GM12874 (cell line): ENCODE measurements at regions not wholly inside any gene's neighbourhood (a gene's known extent, or its start where the extent isn't known, plus 50 kb on each side); places are given as distances from the start of the nearest gene placed in this dataset.

ENCODE experiments used
- TF ChIP-seq, protein P1 (sequence below): IDR thresholded peaks from 2 replicates; pipeline ENCODE4 v1.5.1; 2011; ENCODE audit warnings: low read depth, mild to moderate bottlenecking, control low read depth, low read length, moderate library complexity; ENCODE audit not compliant: insufficient read depth

- TF ChIP-seq, protein P1, sequence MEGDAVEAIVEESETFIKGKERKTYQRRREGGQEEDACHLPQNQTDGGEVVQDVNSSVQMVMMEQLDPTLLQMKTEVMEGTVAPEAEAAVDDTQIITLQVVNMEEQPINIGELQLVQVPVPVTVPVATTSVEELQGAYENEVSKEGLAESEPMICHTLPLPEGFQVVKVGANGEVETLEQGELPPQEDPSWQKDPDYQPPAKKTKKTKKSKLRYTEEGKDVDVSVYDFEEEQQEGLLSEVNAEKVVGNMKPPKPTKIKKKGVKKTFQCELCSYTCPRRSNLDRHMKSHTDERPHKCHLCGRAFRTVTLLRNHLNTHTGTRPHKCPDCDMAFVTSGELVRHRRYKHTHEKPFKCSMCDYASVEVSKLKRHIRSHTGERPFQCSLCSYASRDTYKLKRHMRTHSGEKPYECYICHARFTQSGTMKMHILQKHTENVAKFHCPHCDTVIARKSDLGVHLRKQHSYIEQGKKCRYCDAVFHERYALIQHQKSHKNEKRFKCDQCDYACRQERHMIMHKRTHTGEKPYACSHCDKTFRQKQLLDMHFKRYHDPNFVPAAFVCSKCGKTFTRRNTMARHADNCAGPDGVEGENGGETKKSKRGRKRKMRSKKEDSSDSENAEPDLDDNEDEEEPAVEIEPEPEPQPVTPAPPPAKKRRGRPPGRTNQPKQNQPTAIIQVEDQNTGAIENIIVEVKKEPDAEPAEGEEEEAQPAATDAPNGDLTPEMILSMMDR, result no peak
These were observed 102.4 kb upstream of the PCSK5 start for GRCh38 chr9:75788006-75788634.

DNA sequence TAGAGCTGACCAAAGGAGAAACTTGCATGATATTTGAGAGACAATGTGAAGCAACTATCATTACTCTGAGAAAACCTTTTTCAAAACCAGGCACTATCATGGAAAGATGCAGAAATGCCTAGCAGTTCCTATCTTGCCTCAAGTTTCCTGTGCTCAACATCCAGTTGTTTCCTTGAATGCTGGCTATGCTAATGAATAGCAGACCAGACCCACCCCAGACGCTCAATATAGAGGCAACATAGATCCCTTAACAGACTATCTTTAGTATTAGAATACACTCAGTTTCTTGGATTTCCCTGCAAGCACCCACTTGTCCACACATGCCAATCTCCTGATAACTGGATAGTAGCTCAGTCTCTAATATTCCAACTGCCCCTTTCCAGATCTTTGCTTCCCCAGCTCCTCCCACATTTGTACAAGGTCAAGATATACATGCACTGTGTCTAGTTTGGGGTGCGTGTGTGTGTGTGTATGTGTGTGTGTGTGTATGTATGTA lies 93.3 kb upstream of the PCSK5 start:
- TF ChIP-seq, protein P1, result no peak

GRCh38 chr9:75798505-75798904 lies 92.0 kb upstream of the PCSK5 start:
- TF ChIP-seq, protein P1, result no peak

DNA sequence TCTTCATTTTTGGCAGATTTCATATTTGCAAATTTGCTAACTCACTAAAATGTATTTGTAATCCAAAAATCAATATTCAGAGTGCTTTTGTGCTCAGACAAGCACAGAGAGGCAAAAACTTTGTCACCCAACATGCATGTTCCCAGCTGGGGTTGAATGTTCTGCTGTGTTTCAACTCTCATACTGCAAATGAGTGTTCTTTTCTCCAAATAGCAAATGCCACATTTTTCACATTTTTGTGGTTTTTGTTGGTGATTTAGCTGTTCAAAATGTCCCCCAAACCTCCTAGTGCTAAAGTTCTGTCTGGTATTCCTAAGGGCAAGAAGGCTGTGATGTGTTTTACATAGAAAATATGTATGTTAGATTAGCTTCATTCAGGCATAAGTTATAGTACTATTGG lies 87.3 kb upstream of the PCSK5 start:
- TF ChIP-seq, protein P1, result no peak

- TF ChIP-seq, protein P1, result no peak
These were observed 80.4 kb upstream of the PCSK5 start for GRCh38 chr9:75810063-75810462.

DNA sequence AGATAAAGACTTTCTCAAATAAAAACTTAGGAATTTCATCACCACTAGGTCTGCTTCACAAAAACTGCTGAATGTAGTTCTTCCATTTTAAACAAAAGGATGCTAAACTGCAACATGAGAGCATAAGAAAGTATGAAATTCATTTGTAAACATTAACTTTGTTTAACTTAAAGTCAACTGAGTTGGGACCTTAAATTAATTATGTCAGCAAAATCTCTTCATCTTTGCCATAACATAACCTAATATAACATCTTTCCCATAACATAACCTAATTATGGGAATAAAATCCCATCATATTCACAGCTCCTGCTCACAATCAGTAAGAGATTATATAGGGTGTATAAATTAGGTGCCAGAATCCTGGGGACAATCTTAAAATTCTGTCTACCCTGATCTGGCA lies 78.8 kb upstream of the PCSK5 start:
- TF ChIP-seq, protein P1, result no peak

DNA sequence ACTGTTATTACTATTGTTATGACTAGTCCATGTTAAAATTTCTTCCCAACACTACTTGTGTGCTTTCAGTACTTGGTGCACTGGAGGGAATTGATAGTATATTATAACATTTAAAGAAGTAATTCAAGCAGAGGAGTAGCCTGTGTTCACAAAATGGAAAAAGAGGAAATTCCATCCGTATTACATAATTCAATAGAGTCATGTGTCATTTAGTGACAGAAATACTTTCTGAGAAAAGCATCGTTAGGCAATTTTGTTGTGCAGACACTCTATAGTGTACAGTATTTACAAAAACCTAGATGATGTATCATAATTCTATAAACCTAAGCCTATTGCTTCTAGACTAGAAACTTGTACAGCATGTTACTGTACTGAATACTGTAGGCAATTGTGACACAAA lies 78.3 kb upstream of the PCSK5 start:
- TF ChIP-seq, protein P1, result no peak
